ENCODE measurements at regions not wholly inside any gene's neighbourhood (a gene's known extent, or its start where the extent isn't known, plus 50 kb on each side); places are given as distances from the start of the nearest gene placed in this dataset.

GRCh38 chr3:151578495-151578894 lies 117.6 kb upstream of the IGSF10 start:
- TF ChIP-seq EZH2phosphoT487 (IDR thresholded peaks at IDR 0.05; ENCODE audit: insufficient read depth, low read depth), result no peak
- no peak for TF ChIP-seq EZH2 (IDR thresholded peaks at IDR 0.05; ENCODE audit: insufficient read depth, poor library complexity, severe bottlenecking)
